ENCODE measurements at regions not wholly inside any gene's neighbourhood (a gene's known extent, or its start where the extent isn't known, plus 50 kb on each side); places are given as distances from the start of the nearest gene placed in this dataset.
A peak's percentile ranks its signal among the peaks of the same experiment; 100 is the strongest.

DNA sequence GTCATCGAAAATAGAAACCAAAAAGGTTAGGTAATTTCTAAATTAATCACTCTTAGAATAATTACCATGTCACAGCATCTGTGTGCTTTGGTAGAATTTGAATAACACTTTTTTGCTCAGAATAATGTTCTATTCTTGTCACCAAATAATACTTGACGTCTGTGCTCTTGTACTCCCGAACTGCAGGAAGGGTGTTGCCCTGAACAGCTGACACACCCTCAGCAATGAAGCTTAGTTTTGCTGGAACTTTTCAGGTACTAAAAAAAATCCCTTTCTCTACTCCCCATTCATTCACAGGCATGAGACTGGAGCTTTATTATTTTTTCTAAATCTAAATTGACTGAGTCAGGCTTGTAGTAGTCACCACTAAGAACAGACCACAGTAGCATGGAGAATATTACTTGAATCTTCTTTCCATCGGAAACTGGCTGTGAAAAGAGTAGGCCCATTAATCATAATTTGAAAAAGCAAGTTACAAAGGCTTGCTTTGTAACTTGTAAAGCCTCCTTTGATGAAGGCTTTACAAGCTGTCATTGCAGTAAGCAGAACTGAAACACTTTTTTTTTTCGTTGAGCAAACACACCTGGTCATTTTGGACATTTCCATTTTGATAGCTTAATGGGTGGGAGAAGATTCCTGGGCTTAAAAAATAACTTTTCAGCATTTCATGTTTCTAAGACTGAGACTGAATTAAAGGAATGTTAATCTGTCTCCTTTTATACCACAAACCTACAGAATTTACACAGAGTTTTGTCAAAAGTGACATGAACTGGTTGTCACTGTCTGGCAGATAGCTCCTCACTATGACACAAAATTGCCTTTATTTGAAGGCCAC, 70.3 kb upstream of the PELI1 start:
- peak; percentile 71 for ATAC-seq
- DNase-seq: no peak
- Mint-ChIP-seq H3K9me3 (peaks cover 4% of the 10 kb centered on the region), H3K4me1 (peaks cover 62% of the 10 kb centered on the region), H3K27ac (peak overlapping the region; percentile 98), H3K4me3 (peak overlapping the region; percentile 75), H3K36me3 (ENCODE audit: low read depth) (no peaks in the 10 kb centered on the region), H3K27me3 (no peaks in the 10 kb centered on the region)

DNA sequence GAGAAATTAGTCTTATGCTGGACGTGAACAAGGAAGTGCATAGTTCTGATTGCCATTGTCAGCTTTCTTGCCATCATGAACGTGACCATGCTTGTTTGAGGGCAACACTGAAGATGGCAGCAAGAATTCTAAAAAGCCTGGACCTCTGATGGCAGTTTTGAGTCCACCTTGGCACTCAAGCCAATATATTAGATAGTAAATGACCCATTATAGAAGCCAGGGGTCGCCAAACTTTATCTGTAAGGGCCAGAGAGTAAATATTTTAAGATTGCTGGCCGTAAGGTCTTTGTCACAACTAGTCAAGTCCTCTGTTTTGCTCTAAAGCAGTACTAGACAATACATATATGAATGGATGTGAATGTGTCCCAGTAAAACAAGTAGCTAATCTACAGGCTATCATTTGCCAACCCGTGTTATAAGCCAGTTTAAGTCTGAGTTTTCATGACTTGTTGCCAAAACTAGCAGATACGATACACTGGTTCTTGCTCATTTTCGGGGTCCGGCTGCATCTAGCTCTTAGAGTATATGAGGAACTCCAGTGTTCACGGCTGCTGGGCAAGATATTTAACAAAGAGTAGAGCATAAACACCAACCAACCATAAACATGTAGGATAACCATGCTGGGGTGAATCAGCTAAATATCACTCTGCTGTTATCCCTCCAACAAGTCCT, 73.1 kb upstream of the PELI1 start:
- H3K27me3 Mint-ChIP-seq: no peaks in the 10 kb centered on the region
- no peaks in the 10 kb centered on the region for H3K36me3 Mint-ChIP-seq (ENCODE audit: low read depth)
- DNase-seq (no peak), ATAC-seq (no peak)
- no peak overlapping the region for H3K27ac Mint-ChIP-seq
- H3K4me3 Mint-ChIP-seq: no peak overlapping the region
- peaks cover 4% of the 10 kb centered on the region for H3K9me3 Mint-ChIP-seq
- H3K4me1 Mint-ChIP-seq: peaks cover 46% of the 10 kb centered on the region

DNA sequence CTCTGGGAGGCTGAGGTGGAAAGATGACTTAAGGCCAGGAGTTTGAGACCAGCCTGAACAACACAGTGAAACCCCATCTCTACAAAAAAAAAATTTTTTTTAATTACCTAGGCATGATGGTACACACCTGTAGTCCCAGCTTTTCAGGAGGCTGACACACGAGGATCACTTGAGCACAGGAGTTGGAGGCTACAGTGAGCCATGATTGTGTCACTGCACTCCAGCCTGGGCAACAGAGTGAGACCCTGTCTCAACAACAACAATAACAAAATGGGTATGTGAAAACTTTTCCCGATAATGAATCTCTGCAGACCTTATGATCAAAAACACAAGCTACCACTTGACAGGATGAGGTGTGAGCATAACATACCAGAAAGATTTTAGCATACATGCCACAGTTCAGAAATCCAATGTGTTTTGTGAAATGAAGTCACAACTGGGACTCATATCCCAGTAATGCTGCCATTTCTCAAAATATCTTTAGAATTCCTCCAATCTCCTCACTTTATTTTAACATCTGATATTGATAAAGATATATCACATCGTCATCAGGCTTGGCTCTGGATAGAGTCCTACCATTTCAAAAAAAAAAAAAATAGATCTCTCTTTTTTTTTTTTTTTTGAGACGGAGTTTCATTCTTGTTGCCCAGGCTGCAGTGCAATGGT, 74.0 kb upstream of the PELI1 start:
- no peak for ATAC-seq
- H3K4me3 Mint-ChIP-seq: no peak overlapping the region
- peaks cover 4% of the 10 kb centered on the region for H3K9me3 Mint-ChIP-seq
- no peaks in the 10 kb centered on the region for H3K27me3 Mint-ChIP-seq
- peaks cover 46% of the 10 kb centered on the region for H3K4me1 Mint-ChIP-seq
- no peaks in the 10 kb centered on the region for H3K36me3 Mint-ChIP-seq (ENCODE audit: low read depth)
- DNase-seq: no peak
- H3K27ac Mint-ChIP-seq: no peak overlapping the region

DNA sequence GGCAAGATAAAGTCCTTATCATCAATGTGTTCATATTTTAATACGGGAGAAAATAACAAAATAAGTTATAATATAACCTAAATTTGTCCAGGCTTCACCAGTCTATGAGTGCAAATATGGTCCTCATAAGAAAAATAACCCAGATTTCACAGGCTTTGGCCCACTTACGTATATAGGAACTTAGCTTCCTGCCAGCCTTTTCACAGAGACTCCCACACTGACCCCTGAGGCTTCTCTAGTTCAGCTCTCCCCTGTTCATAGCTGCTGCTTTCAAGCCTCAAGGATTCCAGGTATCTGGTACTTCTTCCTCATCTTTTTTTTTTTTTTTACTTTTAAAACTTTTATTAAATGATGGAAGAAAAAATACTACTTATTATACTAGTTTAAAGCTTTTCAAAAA, 74.9 kb upstream of the PELI1 start:
- DNase-seq: no peak
- H3K9me3 Mint-ChIP-seq: peaks cover 4% of the 10 kb centered on the region
- H3K27ac Mint-ChIP-seq: no peak overlapping the region
- no peaks in the 10 kb centered on the region for H3K27me3 Mint-ChIP-seq
- ATAC-seq: no peak
- no peak overlapping the region for H3K4me3 Mint-ChIP-seq
- peaks cover 46% of the 10 kb centered on the region for H3K4me1 Mint-ChIP-seq
- no peaks in the 10 kb centered on the region for H3K36me3 Mint-ChIP-seq (ENCODE audit: low read depth)

DNA sequence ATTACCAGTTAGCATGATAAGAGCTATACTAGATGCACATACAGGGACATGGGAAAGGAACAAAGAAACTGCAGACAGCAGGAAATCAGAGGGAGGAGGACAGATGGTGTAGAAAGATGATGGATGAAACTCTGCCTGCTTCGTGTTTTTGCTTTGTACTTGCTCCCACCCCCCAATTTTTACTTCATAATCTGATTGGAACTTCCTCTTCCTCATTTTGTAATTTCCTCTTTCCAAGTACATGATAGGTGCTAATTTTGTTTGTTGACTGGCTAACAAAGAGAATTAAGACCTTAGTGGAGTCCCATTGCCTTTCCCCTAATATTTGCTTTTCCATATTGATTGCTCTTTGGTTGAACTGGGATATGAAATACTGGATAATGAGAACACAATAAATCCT, 76.0 kb upstream of the PELI1 start:
- ATAC-seq (no peak), DNase-seq (no peak)
- H3K27me3 Mint-ChIP-seq: no peaks in the 10 kb centered on the region
- H3K4me1 Mint-ChIP-seq: peaks cover 36% of the 10 kb centered on the region
- no peaks in the 10 kb centered on the region for H3K36me3 Mint-ChIP-seq (ENCODE audit: low read depth)
- no peak overlapping the region for H3K27ac Mint-ChIP-seq
- peaks cover 4% of the 10 kb centered on the region for H3K9me3 Mint-ChIP-seq
- H3K4me3 Mint-ChIP-seq: no peak overlapping the region

DNA sequence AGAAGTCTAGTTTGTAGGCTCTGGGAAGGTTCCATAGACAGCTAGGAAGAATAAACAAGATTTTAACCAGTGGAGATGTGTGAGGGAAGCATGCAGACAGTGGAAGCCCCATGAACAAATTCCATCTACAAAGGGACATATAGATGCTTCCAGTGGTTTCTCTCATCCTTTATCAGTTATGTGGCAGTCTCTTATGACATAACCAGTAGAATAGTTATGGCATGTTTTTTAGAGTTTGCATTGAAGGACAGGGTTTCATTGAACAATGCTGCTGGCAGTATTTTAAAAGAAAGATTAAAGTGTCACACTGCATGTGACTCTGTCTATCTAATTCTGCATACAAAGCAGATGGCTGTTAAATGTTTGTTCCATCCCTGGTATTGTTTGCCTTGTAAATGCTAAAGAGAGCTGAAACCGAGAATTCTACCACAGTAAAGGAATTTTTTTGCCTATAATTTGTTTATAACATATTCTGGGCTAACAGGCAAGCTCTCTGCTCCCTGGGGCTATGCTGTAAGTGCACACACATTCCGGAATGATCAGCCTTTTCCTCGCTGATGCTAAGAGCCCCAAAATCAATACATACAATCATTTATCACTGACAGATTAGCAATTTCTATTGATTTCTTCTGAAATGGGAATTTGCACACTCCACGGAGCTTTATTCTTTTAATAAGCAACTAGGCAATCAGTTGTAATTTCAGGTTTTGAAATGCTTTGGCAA, 76.8 kb upstream of the PELI1 start:
- H3K27ac Mint-ChIP-seq: no peak overlapping the region
- peaks cover 4% of the 10 kb centered on the region for H3K9me3 Mint-ChIP-seq
- no peaks in the 10 kb centered on the region for H3K27me3 Mint-ChIP-seq
- no peak for ATAC-seq
- H3K4me1 Mint-ChIP-seq: peaks cover 36% of the 10 kb centered on the region
- DNase-seq: no peak
- no peaks in the 10 kb centered on the region for H3K36me3 Mint-ChIP-seq (ENCODE audit: low read depth)
- no peak overlapping the region for H3K4me3 Mint-ChIP-seq

DNA sequence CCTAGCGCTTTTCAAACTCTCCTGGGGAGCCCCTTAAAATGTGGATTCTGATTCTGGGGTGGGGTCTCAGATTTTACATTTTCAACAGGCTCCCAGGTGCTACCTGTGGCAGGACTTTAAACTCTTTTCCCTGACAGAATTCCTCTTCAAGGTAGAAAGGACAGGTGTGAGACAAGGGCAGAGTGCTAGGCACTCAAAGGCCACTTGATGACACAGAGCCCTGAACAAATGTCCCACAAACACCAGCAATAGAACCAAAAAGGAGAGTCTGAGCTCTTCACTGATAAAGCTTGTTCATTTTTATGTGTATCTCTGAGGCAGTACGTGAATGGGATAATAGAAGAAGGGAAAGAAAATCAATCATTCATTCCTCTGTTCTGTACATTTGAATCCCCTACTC, 77.7 kb upstream of the PELI1 start:
- ATAC-seq (no peak), DNase-seq (no peak)
- no peak overlapping the region for H3K27ac Mint-ChIP-seq
- H3K4me3 Mint-ChIP-seq: no peak overlapping the region
- peaks cover 32% of the 10 kb centered on the region for H3K4me1 Mint-ChIP-seq
- no peaks in the 10 kb centered on the region for H3K27me3 Mint-ChIP-seq
- no peaks in the 10 kb centered on the region for H3K9me3 Mint-ChIP-seq
- no peaks in the 10 kb centered on the region for H3K36me3 Mint-ChIP-seq (ENCODE audit: low read depth)

DNA sequence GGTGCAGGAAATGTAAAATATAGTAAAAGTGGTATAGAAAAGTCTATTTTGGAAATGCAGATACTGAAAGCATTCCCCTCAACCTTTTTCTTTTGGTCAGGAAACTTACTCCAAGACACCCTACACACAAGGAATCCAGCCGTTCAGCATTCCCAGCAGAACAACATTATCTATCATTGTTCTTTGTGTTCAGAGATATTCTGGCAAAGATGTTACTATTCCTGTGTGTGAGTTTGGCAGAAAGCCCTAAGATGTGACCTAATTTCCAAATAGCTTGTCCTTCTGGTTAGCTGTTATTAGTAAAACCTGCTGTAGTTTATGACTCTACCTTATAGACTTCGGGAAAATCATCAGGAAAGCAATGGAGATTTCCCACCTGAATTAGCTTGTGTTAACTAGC, 78.1 kb upstream of the PELI1 start:
- no peak overlapping the region for H3K4me3 Mint-ChIP-seq
- no peaks in the 10 kb centered on the region for H3K9me3 Mint-ChIP-seq
- no peak overlapping the region for H3K27ac Mint-ChIP-seq
- ATAC-seq: no peak
- no peaks in the 10 kb centered on the region for H3K36me3 Mint-ChIP-seq (ENCODE audit: low read depth)
- DNase-seq: no peak
- H3K4me1 Mint-ChIP-seq: peaks cover 32% of the 10 kb centered on the region
- H3K27me3 Mint-ChIP-seq: no peaks in the 10 kb centered on the region

DNA sequence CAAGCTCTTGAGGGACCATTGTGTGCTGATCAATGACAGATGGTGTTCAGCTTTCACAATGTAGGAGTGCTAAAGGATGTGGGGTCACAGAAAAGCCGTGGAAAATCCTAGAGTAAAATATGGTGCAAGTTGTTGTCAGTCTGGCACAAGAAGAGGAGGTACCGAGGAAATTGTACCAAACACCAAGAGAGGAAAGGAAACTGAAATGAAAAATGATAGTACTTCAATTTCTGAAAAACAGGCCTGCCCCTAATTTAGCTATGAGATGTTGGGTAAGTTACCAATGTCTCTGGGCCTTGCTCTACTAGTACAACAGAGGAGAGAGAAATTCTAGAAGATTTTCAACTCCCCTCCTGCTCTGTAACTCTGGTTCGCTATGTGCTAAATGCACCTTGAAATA, 78.8 kb upstream of the PELI1 start:
- H3K4me3 Mint-ChIP-seq: peak overlapping the region; percentile 7

DNA sequence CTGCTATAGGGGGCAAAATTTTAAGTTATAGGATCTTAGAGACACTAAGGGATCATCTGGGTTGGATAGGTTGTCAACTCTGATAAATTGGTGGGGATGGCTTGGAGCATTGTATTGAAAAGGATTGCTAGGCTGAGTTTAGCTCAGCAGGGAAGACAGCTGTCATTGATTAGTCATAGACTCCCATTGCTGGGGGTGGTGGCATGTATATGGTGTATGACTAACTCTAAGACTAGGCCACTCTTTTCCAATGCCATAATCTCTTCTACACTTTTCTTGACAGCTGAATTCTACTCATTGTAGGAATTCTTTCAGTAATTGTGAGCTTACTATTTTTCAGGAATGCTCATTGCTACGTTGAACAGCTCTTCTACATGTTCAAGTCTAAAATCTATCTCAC, 81.3 kb upstream of the PELI1 start:
- peak; percentile 97 for ATAC-seq
- Mint-ChIP-seq H3K27me3 (no peaks in the 10 kb centered on the region), H3K9me3 (no peaks in the 10 kb centered on the region), H3K4me1 (peaks cover 41% of the 10 kb centered on the region), H3K4me3 (no peak overlapping the region), H3K27ac (no peak overlapping the region), H3K36me3 (ENCODE audit: low read depth) (no peaks in the 10 kb centered on the region)
- no peak for DNase-seq

More for the DNA sequence above, 78.8 kb upstream of the PELI1 start:
- H3K9me3 Mint-ChIP-seq: no peaks in the 10 kb centered on the region
- no peaks in the 10 kb centered on the region for H3K36me3 Mint-ChIP-seq (ENCODE audit: low read depth)
- H3K4me1 Mint-ChIP-seq: peaks cover 36% of the 10 kb centered on the region
- no peak for ATAC-seq
- H3K27me3 Mint-ChIP-seq: no peaks in the 10 kb centered on the region
- H3K27ac Mint-ChIP-seq: peak overlapping the region; percentile 75
- no peak for DNase-seq

DNA sequence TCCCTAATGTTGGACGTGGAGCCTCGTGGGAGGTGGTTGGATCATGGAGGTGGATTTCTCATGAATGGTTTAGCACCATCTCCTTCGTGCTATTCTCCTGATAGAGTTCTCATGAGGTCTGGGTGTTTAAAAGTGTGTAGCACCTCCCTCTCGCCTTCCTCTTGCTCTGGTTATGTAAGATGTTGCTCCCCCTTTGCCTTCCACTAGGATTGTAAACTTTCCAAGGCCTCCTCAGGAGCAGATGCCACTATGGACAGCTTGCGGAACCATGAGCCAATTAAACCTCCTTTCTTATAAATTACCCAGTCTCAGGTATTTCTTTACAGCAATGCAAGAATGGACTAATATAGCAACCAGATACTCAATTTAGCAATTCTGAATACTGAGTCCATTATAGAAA, 82.4 kb upstream of the PELI1 start:
- Mint-ChIP-seq H3K27ac (no peak overlapping the region), H3K4me1 (peaks cover 41% of the 10 kb centered on the region), H3K27me3 (peaks cover 5% of the 10 kb centered on the region), H3K36me3 (ENCODE audit: low read depth) (no peaks in the 10 kb centered on the region), H3K9me3 (no peaks in the 10 kb centered on the region), H3K4me3 (no peak overlapping the region)
- no peak for DNase-seq
- ATAC-seq: no peak

DNA sequence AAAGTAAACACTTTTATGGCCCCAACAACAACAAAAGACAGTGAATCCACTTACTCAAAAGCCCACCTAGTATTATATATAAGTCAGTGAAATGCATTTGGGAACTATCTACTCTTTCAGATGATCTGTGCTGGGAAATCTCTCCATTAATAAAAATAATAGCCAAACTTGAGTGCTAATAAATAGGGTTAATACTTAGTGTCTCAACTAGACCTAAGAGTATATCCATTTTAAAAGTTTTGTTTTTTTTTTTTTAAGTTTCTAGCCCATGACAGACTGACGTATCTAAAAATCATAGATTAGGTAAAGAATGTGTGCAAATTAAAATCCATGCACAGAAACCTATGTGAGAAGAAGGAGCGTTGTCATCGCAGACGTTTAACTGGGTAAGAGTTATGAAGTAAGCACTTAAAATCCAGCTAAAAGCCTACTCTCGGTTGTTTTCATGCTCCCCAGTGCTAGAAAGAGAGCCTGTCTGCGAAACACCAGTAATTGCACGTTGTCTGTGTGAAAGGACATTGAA, 83.4 kb upstream of the PELI1 start:
- Mint-ChIP-seq H3K4me3 (peak overlapping the region; percentile 82), H3K9me3 (no peaks in the 10 kb centered on the region), H3K36me3 (ENCODE audit: low read depth) (no peaks in the 10 kb centered on the region), H3K4me1 (peaks cover 37% of the 10 kb centered on the region), H3K27me3 (peaks cover 5% of the 10 kb centered on the region), H3K27ac (peak overlapping the region; percentile 81)
- DNase-seq (no peak), ATAC-seq (no peak)

DNA sequence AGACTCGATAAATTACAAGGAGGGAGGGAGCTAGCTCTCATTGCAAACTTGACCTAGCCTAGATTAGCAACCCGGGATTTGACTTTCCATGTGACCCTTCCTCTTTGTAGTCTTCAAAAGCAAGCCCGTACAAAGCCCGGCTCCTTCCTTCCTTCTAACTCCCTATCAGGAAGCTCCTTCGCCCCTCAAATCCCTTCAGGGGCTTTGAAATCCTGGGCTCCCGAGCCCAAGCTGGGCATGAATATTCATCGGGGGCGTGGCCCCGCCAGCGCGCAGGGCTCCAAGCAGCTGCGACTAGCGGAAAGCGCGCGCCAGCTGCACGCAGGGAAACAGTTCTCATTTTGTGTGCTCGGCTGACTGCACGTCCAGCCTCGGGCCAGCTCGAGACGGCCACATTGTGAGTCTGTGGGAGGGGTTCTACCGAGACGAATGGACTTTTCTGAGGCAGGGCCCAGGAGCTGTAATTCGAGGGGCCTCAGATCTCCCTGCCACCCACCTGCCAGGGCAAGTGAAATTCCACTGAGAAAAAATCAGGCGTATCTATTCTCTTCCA, 84.0 kb upstream of the PELI1 start:
- Mint-ChIP-seq H3K27me3 (peaks cover 5% of the 10 kb centered on the region), H3K4me1 (peaks cover 32% of the 10 kb centered on the region), H3K4me3 (peak overlapping the region; percentile 82), H3K36me3 (ENCODE audit: low read depth) (no peaks in the 10 kb centered on the region), H3K9me3 (no peaks in the 10 kb centered on the region), H3K27ac (peak overlapping the region; percentile 81)
- peak; percentile 74 for DNase-seq
- peak; percentile 80 for ATAC-seq

DNA sequence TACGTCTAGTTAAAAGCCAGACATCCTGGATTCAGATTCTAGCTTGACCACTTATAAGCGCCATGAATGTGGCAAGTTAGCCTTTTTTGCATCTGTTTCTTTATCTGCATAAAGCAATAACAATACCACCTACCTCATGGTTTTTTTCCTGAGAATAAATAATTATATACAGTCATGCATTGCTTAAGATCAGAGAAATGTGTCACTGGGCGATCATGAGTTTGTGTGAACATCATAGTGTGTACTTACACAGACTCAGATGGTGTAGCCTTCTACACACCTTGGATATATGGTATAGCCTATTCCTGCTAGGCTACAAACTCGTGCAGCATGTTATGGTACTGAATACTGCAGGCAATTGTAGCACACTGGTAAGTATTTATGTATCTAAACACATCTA, 84.7 kb upstream of the PELI1 start:
- DNase-seq: no peak
- no peak for ATAC-seq
- Mint-ChIP-seq H3K27me3 (peaks cover 5% of the 10 kb centered on the region), H3K9me3 (no peaks in the 10 kb centered on the region), H3K4me1 (peaks cover 29% of the 10 kb centered on the region), H3K27ac (peak overlapping the region; percentile 81), H3K4me3 (peak overlapping the region; percentile 82), H3K36me3 (ENCODE audit: low read depth) (no peaks in the 10 kb centered on the region)
